Osteoblast (primary cell): ENCODE measurements at regions not wholly inside any gene's neighbourhood (a gene's known extent, or its start where the extent isn't known, plus 50 kb on each side); places are given as distances from the start of the nearest gene placed in this dataset.

Experiments used
- DNase-seq: peaks from one replicate; pipeline ENCODE4 v3.0.0; 2011; ENCODE audit warnings: low spot score, mixed read lengths; ENCODE audit not compliant: insufficient read length; ENCODE audit errors: missing footprints
- H2AFZ ChIP-seq: 2 replicates; pipeline ENCODE4 v1.6.0; 2011; ENCODE audit warnings: mild to moderate bottlenecking, low read length
- H3K27ac ChIP-seq: 2 replicates; pipeline ENCODE4 v1.5.1; 2011; ENCODE audit warnings: mild to moderate bottlenecking, low read depth, low read length, moderate library complexity
- H3K27me3 ChIP-seq: 2 replicates; pipeline ENCODE4 v1.6.0; 2012; ENCODE audit warnings: mild to moderate bottlenecking, control low read depth, inconsistent platforms, low read length, moderate library complexity; ENCODE audit not compliant: insufficient read depth
- H3K36me3 ChIP-seq: 2 replicates; pipeline ENCODE4 v1.5.1; 2011; ENCODE audit warnings: mild to moderate bottlenecking, low read length, control low read depth, moderate library complexity; ENCODE audit not compliant: insufficient read depth
- H3K4me1 ChIP-seq: 2 replicates; pipeline ENCODE4 v1.5.1; 2011; ENCODE audit warnings: mild to moderate bottlenecking, low read length, control low read depth, moderate library complexity; ENCODE audit not compliant: insufficient read depth
- H3K4me2 ChIP-seq: 2 replicates; pipeline ENCODE4 v1.6.0; 2011; ENCODE audit warnings: mild to moderate bottlenecking, low read length; ENCODE audit not compliant: insufficient read depth
- H3K4me3 ChIP-seq: fragments of 200-600 bp; sonication (generic); 3 replicates; pipeline ENCODE4 v1.5.1; 2012; ENCODE audit warnings: mild to moderate bottlenecking, low read length, inconsistent platforms; ENCODE audit not compliant: insufficient read depth
- H3K79me2 ChIP-seq: 2 replicates; pipeline ENCODE4 v1.6.0; 2012; ENCODE audit warnings: mild to moderate bottlenecking, low read length, control low read depth, inconsistent platforms; ENCODE audit not compliant: insufficient read depth
- H3K9me3 ChIP-seq: 2 replicates; pipeline ENCODE4 v1.5.1; 2011; ENCODE audit warnings: low read depth, low read length, control low read depth
- H4K20me1 ChIP-seq: 2 replicates; pipeline ENCODE4 v1.6.0; 2012; ENCODE audit warnings: mild to moderate bottlenecking, low read length, control low read depth; ENCODE audit not compliant: insufficient read depth
- TF ChIP-seq, protein P1 (sequence below): IDR thresholded peaks from 2 replicates; pipeline ENCODE4 v1.5.1; 2011; ENCODE audit warnings: mild to moderate bottlenecking, low read depth, low read length, moderate library complexity; ENCODE audit errors: extremely low read depth

DNA sequence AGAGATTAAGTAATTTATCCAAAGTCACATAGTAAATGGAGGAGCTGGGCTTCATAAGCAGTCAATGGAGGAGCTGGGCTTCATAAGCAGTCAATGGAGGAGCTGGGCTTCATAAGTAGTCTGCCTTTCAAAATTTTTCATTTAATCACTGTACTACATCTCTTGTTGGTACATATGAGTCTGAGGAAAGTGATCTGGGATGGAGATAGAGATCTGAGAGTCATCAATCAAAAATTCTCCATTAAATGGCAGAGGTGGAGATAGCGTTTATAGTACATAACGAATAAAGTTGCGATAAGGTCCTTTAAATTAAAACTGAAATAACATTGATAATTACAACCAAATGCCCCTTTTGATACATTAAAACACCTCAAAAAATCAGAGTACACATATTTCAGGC is 189.3 kb downstream of the KLF5 start:
- no peaks in the 10 kb centered on the region for H3K4me1 ChIP-seq
- H3K27ac ChIP-seq = no peak overlapping the region
- no peaks in the 10 kb centered on the region for H3K79me2 ChIP-seq
- DNase-seq = no peak
- H3K4me2 ChIP-seq = no peak overlapping the region
- H3K27me3 ChIP-seq = no peaks in the 10 kb centered on the region
- H3K4me3 ChIP-seq = no peak overlapping the region
- H2AFZ ChIP-seq = no peak overlapping the region
- H4K20me1 ChIP-seq = no peaks in the 10 kb centered on the region
- no peaks in the 10 kb centered on the region for H3K36me3 ChIP-seq
- TF ChIP-seq, protein P1, sequence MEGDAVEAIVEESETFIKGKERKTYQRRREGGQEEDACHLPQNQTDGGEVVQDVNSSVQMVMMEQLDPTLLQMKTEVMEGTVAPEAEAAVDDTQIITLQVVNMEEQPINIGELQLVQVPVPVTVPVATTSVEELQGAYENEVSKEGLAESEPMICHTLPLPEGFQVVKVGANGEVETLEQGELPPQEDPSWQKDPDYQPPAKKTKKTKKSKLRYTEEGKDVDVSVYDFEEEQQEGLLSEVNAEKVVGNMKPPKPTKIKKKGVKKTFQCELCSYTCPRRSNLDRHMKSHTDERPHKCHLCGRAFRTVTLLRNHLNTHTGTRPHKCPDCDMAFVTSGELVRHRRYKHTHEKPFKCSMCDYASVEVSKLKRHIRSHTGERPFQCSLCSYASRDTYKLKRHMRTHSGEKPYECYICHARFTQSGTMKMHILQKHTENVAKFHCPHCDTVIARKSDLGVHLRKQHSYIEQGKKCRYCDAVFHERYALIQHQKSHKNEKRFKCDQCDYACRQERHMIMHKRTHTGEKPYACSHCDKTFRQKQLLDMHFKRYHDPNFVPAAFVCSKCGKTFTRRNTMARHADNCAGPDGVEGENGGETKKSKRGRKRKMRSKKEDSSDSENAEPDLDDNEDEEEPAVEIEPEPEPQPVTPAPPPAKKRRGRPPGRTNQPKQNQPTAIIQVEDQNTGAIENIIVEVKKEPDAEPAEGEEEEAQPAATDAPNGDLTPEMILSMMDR = no peak
- H3K9me3 ChIP-seq = no peaks in the 10 kb centered on the region

DNA sequence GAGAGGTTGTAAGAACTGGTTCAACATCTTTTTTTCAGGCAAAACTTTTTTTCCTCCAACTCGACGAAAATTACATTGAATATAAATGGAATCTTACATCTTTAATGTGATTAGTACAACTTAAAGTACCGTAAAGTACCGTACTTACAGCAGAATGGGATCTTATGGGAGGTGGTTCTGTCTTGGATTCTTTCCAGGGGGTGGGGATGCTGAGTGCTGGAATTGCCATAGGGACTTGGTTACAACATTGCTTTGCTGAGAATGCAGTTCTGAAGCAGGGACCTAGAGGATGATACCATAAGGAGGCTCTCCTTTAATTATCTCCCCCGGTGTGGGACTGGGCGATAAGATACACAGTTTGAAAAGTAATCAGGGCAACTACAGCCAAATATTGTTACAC is 186.4 kb downstream of the KLF5 start:
- Histone ChIP-seq H3K9me3 (no peaks in the 10 kb centered on the region), H3K27me3 (no peaks in the 10 kb centered on the region), H2AFZ (no peak overlapping the region), H3K4me1 (no peaks in the 10 kb centered on the region), H3K4me2 (no peak overlapping the region), H4K20me1 (no peaks in the 10 kb centered on the region), H3K79me2 (no peaks in the 10 kb centered on the region), H3K36me3 (no peaks in the 10 kb centered on the region), H3K4me3 (no peak overlapping the region), H3K27ac (no peak overlapping the region)
- DNase-seq = no peak
- TF ChIP-seq, protein P1 = no peak

DNA sequence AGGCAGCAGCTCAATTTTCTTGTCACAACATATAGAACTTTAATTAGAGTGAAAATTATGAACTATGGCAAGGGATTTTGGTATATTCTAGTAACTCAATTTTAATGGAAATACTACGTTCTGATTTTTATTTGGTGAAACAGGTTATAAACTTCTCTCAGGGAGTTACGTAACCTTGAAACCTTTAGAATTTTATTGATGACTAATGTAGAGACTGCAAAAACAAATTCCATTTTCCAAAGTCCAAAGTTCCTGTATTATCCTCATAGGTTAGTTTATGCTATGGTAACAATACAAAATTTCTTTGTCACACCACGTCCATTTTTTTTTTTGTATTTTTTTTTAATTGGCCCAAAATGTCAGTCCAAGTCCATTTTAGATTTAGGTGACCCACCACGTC is 185.7 kb downstream of the KLF5 start:
- Histone ChIP-seq H4K20me1 (no peaks in the 10 kb centered on the region), H3K9me3 (no peaks in the 10 kb centered on the region), H3K79me2 (no peaks in the 10 kb centered on the region), H3K36me3 (no peaks in the 10 kb centered on the region), H3K4me2 (no peak overlapping the region), H3K4me1 (no peaks in the 10 kb centered on the region), H2AFZ (no peak overlapping the region), H3K4me3 (no peak overlapping the region), H3K27ac (no peak overlapping the region), H3K27me3 (no peaks in the 10 kb centered on the region)
- TF ChIP-seq, protein P1 = no peak
- DNase-seq = no peak

DNA sequence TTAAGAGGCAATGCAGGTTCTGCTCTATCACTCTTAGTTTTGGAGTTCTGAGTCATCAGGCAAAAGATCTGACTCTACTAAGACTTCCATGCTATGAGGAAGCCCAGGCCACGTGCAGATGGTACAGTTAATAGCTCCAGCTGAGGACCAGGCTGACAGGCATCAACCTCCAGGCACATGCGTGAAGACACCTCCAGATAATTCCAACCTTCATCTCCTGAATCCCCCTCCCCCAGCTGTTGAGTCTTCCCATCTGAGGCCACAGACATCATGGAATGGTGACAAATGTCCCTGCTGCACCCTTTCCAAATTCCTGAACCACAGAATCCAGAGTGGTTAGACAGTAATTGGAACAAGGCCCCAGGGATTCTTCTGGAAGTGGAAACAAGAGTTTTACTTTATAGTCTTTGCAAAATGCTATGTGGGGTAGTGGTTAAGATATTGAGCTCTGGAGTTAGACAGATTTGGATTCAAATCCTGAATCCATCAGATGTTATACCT is 183.8 kb downstream of the KLF5 start:
- TF ChIP-seq, protein P1 = no peak
- no peak for DNase-seq
- H2AFZ ChIP-seq = no peak overlapping the region
- H3K4me1 ChIP-seq = no peaks in the 10 kb centered on the region
- no peaks in the 10 kb centered on the region for H3K27me3 ChIP-seq
- H3K4me3 ChIP-seq = no peak overlapping the region
- no peaks in the 10 kb centered on the region for H4K20me1 ChIP-seq
- H3K4me2 ChIP-seq = no peak overlapping the region
- H3K36me3 ChIP-seq = no peaks in the 10 kb centered on the region
- no peak overlapping the region for H3K27ac ChIP-seq
- H3K9me3 ChIP-seq = no peaks in the 10 kb centered on the region
- H3K79me2 ChIP-seq = no peaks in the 10 kb centered on the region
